GM23338 (cell line): ENCODE measurements at regions not wholly inside any gene's neighbourhood (a gene's known extent, or its start where the extent isn't known, plus 50 kb on each side); places are given as distances from the start of the nearest gene placed in this dataset.
A peak's percentile ranks its signal among the peaks of the same experiment; 100 is the strongest.

Experiments used
- ATAC-seq: fragments of 200-7000 bp; cut with Tn5 transposase; 3 replicates; pipeline ENCODE4 v1.9.1; 2020
- DNase-seq: peaks from one replicate; pipeline ENCODE4 v3.0.0-alpha.2; 2015; ENCODE audit warnings: low spot score
- H2AFZ ChIP-seq: fragments of 200-600 bp; sonication (generic); 2 replicates; pipeline ENCODE4 v1.8.0; 2016; ENCODE audit warnings: antibody characterized with exemption, mild to moderate bottlenecking, moderate library complexity
- H3F3A ChIP-seq: fragments of 200-600 bp; sonication (generic); replicated peaks from 2 replicates; pipeline ENCODE4 v1.8.0; 2017; ENCODE audit warnings: antibody characterized with exemption, mixed run types, low read depth
- H3K27ac ChIP-seq: fragments of 200-600 bp; sonication (generic); 2 replicates; pipeline ENCODE4 v1.6.1; 2016; ENCODE audit warnings: low read depth
- H3K27me3 ChIP-seq: fragments of 200-600 bp; sonication (generic); 2 replicates; pipeline ENCODE4 v1.8.0; 2016; ENCODE audit warnings: mild to moderate bottlenecking, mixed run types, moderate library complexity; ENCODE audit not compliant: insufficient read depth
- H3K36me3 ChIP-seq: fragments of 200-600 bp; sonication (generic); 2 replicates; pipeline ENCODE4 v1.8.0; 2016; ENCODE audit warnings: mild to moderate bottlenecking; ENCODE audit not compliant: insufficient read depth
- H3K4me1 ChIP-seq: fragments of 200-600 bp; sonication (generic); 2 replicates; pipeline ENCODE4 v1.8.0; 2016; ENCODE audit warnings: mild to moderate bottlenecking, moderate library complexity; ENCODE audit not compliant: insufficient read depth
- H3K4me2 ChIP-seq: fragments of 200-600 bp; sonication (generic); 2 replicates; pipeline ENCODE4 v1.7.1; 2017; ENCODE audit warnings: mixed run types
- H3K4me3 ChIP-seq: fragments of 200-600 bp; sonication (generic); 2 replicates; pipeline ENCODE4 v1.6.1; 2016; ENCODE audit warnings: mixed run types
- H3K79me2 ChIP-seq: fragments of 200-600 bp; sonication (generic); replicated peaks from 2 replicates; pipeline ENCODE4 v1.8.0; 2017; ENCODE audit warnings: mild to moderate bottlenecking; ENCODE audit not compliant: insufficient read depth
- H3K9me2 ChIP-seq: fragments of 200-600 bp; sonication (generic); 2 replicates; pipeline ENCODE4 v1.8.0; 2017; ENCODE audit not compliant: insufficient read depth
- H4K20me1 ChIP-seq: fragments of 200-600 bp; sonication (generic); replicated peaks from 2 replicates; pipeline ENCODE4 v1.8.0; 2017; ENCODE audit warnings: mild to moderate bottlenecking; ENCODE audit not compliant: insufficient read depth
- H3K27ac Mint-ChIP-seq: 2 replicates; pipeline ENCODE4 v1.8.0; 2020; ENCODE audit warnings: inconsistent platforms, mild to moderate bottlenecking, moderate library complexity, mixed read lengths
- H3K27me3 Mint-ChIP-seq: 3 replicates; pipeline ENCODE4 v1.8.0; 2022; ENCODE audit warnings: low read depth, mild to moderate bottlenecking, moderate library complexity, mixed read lengths, inconsistent platforms; ENCODE audit not compliant: insufficient read depth, poor library complexity
- H3K36me3 Mint-ChIP-seq: 3 replicates; pipeline ENCODE4 v1.8.0; 2021; ENCODE audit warnings: low read depth, mild to moderate bottlenecking, inconsistent platforms, moderate library complexity, mixed read lengths
- H3K4me1 Mint-ChIP-seq: 3 replicates; pipeline ENCODE4 v1.8.0; 2020; ENCODE audit warnings: mild to moderate bottlenecking, inconsistent platforms, mixed read lengths
- H3K4me3 Mint-ChIP-seq: 3 replicates; pipeline ENCODE4 v1.8.0; 2021; ENCODE audit warnings: moderate library complexity, mild to moderate bottlenecking, inconsistent platforms, mixed read lengths
- H3K9me3 Mint-ChIP-seq: 3 replicates; pipeline ENCODE4 v1.8.0; 2020; ENCODE audit warnings: moderate library complexity, mild to moderate bottlenecking, inconsistent platforms, mixed read lengths
- EZH2phosphoT487 ChIP-seq: fragments of 200-600 bp; sonication (generic); IDR thresholded peaks from one replicate; pipeline ENCODE4 v1.8.1; 2018; ENCODE audit warnings: antibody characterized with exemption; ENCODE audit not compliant: unreplicated experiment
- JUNB ChIP-seq: IDR thresholded peaks from one replicate; pipeline ENCODE4 v1.6.1; 2016; ENCODE audit warnings: antibody characterized with exemption; ENCODE audit not compliant: unreplicated experiment
- POLR2AphosphoS5 ChIP-seq: IDR thresholded peaks from 2 replicates; pipeline ENCODE4 v1.6.1; 2016; ENCODE audit warnings: antibody characterized with exemption, low read depth
- STAT1 ChIP-seq: IDR thresholded peaks from one replicate; pipeline ENCODE4 v1.6.1; 2016; ENCODE audit warnings: antibody characterized with exemption; ENCODE audit not compliant: unreplicated experiment
- ZNF114 ChIP-seq: fragments of 250-450 bp; sonication (Bioruptor Pico); IDR thresholded peaks from 2 replicates; pipeline ENCODE4 v1.5.0; 2020; ENCODE audit warnings: mild to moderate bottlenecking, moderate library complexity
- TF ChIP-seq, protein P1 (sequence below): IDR thresholded peaks from one replicate; pipeline ENCODE4 v1.6.1; 2018; ENCODE audit warnings: antibody characterized with exemption; ENCODE audit not compliant: unreplicated experiment
- TF ChIP-seq, protein P2 (sequence below), 2 experiments: fragments of 200-600 bp in 1 of 2; sonication (generic) in 1 of 2; conservative IDR thresholded peaks; 2 replicates each; pipeline versions ENCODE4 v1.5.1 to v1.6.1; 2016 to 2017; ENCODE audit warnings: antibody characterized with exemption in 2 of 2, low read depth in 2 of 2, mild to moderate bottlenecking in 2 of 2, moderate library complexity in 1 of 2

DNA sequence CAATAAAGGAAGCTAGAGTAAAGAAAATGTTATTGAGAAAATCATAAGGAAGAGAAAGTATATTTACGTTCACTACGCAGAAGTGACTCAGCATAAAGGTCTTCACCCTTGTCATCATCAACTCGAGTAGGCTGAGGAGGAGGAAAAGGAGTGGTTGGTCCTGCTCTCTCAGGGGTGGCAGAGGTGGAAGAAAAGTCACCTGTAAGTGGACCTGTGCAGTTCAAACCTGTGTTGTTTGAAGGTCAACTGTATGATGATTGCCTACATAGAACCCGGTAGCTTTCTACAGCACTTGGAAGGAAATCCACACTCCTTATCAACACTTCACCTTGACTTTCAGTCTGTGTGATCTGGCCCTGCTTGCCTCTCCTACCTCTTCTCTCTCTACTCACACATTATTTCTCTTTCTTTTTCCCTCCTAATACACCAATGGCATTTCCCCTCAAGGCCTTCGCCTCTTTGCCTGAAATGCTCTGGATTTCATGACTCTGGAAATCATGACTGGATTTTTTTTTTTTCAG is 109.3 kb upstream of the CPEB4 start (continued):
- TF ChIP-seq, protein P1, sequence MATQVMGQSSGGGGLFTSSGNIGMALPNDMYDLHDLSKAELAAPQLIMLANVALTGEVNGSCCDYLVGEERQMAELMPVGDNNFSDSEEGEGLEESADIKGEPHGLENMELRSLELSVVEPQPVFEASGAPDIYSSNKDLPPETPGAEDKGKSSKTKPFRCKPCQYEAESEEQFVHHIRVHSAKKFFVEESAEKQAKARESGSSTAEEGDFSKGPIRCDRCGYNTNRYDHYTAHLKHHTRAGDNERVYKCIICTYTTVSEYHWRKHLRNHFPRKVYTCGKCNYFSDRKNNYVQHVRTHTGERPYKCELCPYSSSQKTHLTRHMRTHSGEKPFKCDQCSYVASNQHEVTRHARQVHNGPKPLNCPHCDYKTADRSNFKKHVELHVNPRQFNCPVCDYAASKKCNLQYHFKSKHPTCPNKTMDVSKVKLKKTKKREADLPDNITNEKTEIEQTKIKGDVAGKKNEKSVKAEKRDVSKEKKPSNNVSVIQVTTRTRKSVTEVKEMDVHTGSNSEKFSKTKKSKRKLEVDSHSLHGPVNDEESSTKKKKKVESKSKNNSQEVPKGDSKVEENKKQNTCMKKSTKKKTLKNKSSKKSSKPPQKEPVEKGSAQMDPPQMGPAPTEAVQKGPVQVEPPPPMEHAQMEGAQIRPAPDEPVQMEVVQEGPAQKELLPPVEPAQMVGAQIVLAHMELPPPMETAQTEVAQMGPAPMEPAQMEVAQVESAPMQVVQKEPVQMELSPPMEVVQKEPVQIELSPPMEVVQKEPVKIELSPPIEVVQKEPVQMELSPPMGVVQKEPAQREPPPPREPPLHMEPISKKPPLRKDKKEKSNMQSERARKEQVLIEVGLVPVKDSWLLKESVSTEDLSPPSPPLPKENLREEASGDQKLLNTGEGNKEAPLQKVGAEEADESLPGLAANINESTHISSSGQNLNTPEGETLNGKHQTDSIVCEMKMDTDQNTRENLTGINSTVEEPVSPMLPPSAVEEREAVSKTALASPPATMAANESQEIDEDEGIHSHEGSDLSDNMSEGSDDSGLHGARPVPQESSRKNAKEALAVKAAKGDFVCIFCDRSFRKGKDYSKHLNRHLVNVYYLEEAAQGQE: no peak
- TF ChIP-seq STAT1: no peak

DNA sequence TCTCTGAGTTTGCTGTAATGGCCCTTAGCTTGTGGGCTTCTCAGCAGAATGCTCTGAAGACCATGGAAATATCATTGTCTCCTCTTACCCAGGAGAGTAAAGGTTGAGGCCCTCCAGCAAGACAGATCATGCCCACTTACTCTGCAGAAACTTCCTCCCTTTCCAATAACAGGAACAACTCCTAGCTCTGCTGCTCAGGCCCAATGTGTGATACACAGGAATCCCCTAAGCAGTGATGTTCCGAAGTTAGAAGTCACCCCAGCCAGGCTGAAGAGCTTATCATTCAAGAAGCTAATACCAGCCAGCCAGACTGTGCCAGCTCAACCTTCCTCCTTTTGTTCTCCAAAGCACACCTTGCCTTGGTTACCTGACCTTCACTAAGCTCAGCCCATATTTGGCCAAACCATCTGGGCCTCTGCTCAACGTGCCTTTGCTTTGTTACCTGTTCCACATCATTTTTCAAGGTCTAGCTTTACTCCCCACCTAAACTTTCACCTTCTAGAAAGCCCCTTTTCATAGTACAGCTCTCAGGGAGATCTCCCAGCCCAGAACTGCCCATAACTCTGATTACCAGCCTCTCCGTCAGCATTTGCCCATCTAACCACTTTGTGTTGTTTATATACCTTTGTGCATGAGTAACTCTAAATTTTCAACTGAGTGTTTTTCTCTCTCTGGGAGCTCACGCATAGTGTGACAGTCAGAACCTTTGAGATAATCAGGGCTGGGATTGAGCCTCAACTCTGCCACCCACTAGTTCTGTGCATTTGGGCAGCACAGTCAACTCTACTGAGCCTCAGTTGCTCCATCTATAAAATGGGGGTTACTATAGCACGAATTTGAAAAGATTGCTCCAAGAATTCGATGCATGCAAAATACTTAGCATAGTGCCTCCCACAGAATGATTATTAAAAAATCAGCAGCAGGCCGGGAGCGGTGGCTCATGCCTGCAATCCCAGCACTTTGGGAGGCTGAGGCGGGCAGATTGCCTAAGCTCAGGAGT is 107.6 kb upstream of the CPEB4 start:
- no peaks in the 10 kb centered on the region for H3K36me3 Mint-ChIP-seq
- H3K4me1 Mint-ChIP-seq: peaks cover 13% of the 10 kb centered on the region; the same call in 2 of the 3 replicates
- Histone ChIP-seq H3K4me2 (no peak overlapping the region), H3K27ac (no peak overlapping the region), H3K9me2 (no peaks in the 10 kb centered on the region), H3K4me1 (peaks cover 3% of the 10 kb centered on the region; the same call in 1 of the 2 replicates), H3F3A (no peaks in the 10 kb centered on the region), H2AFZ (peak overlapping the region; percentile 88; the same call in 1 of the 2 replicates), H3K79me2 (no peaks in the 10 kb centered on the region), H3K27me3 (no peaks in the 10 kb centered on the region), H4K20me1 (no peaks in the 10 kb centered on the region), H3K4me3 (no peak overlapping the region), H3K36me3 (no peaks in the 10 kb centered on the region)
- ATAC-seq (no peak), DNase-seq (no peak)
- peaks cover 4% of the 10 kb centered on the region for H3K27me3 Mint-ChIP-seq
- no peak overlapping the region for H3K4me3 Mint-ChIP-seq
- H3K9me3 Mint-ChIP-seq: no peaks in the 10 kb centered on the region
- H3K27ac Mint-ChIP-seq: no peak overlapping the region
- TF ChIP-seq POLR2AphosphoS5 (no peak), EZH2phosphoT487 (no peak), JUNB (no peak), ZNF114 (CRISPR knock-in tag) (no peak)
- TF ChIP-seq, protein P2, sequence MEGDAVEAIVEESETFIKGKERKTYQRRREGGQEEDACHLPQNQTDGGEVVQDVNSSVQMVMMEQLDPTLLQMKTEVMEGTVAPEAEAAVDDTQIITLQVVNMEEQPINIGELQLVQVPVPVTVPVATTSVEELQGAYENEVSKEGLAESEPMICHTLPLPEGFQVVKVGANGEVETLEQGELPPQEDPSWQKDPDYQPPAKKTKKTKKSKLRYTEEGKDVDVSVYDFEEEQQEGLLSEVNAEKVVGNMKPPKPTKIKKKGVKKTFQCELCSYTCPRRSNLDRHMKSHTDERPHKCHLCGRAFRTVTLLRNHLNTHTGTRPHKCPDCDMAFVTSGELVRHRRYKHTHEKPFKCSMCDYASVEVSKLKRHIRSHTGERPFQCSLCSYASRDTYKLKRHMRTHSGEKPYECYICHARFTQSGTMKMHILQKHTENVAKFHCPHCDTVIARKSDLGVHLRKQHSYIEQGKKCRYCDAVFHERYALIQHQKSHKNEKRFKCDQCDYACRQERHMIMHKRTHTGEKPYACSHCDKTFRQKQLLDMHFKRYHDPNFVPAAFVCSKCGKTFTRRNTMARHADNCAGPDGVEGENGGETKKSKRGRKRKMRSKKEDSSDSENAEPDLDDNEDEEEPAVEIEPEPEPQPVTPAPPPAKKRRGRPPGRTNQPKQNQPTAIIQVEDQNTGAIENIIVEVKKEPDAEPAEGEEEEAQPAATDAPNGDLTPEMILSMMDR (conservative IDR thresholded peaks at IDR 0.05; ENCODE audit: low read depth in 2 of 2): no peak
- TF ChIP-seq, protein P1: no peak
